GM23338 (cell line): ENCODE measurements at regions not wholly inside any gene's neighbourhood (a gene's known extent, or its start where the extent isn't known, plus 50 kb on each side); places are given as distances from the start of the nearest gene placed in this dataset.
"Not testable (repeated sequence)": the region's sequence is repeated elsewhere in the genome, so short reads cannot be mapped to it uniquely, and the experiment has no call there.

ENCODE experiments used
- ATAC-seq: fragments of 200-7000 bp; cut with Tn5 transposase; 3 replicates; pipeline ENCODE4 v1.9.1; 2020
- DNase-seq: peaks from one replicate; pipeline ENCODE4 v3.0.0-alpha.2; 2015; ENCODE audit warnings: low spot score
- H2AFZ ChIP-seq: fragments of 200-600 bp; sonication (generic); 2 replicates; pipeline ENCODE4 v1.8.0; 2016; ENCODE audit warnings: antibody characterized with exemption, mild to moderate bottlenecking, moderate library complexity
- H3F3A ChIP-seq: fragments of 200-600 bp; sonication (generic); replicated peaks from 2 replicates; pipeline ENCODE4 v1.8.0; 2017; ENCODE audit warnings: antibody characterized with exemption, mixed run types, low read depth
- H3K27ac ChIP-seq: fragments of 200-600 bp; sonication (generic); 2 replicates; pipeline ENCODE4 v1.6.1; 2016; ENCODE audit warnings: low read depth
- H3K27me3 ChIP-seq: fragments of 200-600 bp; sonication (generic); 2 replicates; pipeline ENCODE4 v1.8.0; 2016; ENCODE audit warnings: mild to moderate bottlenecking, mixed run types, moderate library complexity; ENCODE audit not compliant: insufficient read depth
- H3K36me3 ChIP-seq: fragments of 200-600 bp; sonication (generic); 2 replicates; pipeline ENCODE4 v1.8.0; 2016; ENCODE audit warnings: mild to moderate bottlenecking; ENCODE audit not compliant: insufficient read depth
- H3K4me1 ChIP-seq: fragments of 200-600 bp; sonication (generic); 2 replicates; pipeline ENCODE4 v1.8.0; 2016; ENCODE audit warnings: mild to moderate bottlenecking, moderate library complexity; ENCODE audit not compliant: insufficient read depth
- H3K4me2 ChIP-seq: fragments of 200-600 bp; sonication (generic); 2 replicates; pipeline ENCODE4 v1.7.1; 2017; ENCODE audit warnings: mixed run types
- H3K4me3 ChIP-seq: fragments of 200-600 bp; sonication (generic); 2 replicates; pipeline ENCODE4 v1.6.1; 2016; ENCODE audit warnings: mixed run types
- H3K79me2 ChIP-seq: fragments of 200-600 bp; sonication (generic); replicated peaks from 2 replicates; pipeline ENCODE4 v1.8.0; 2017; ENCODE audit warnings: mild to moderate bottlenecking; ENCODE audit not compliant: insufficient read depth
- H3K9me2 ChIP-seq: fragments of 200-600 bp; sonication (generic); 2 replicates; pipeline ENCODE4 v1.8.0; 2017; ENCODE audit not compliant: insufficient read depth
- H4K20me1 ChIP-seq: fragments of 200-600 bp; sonication (generic); replicated peaks from 2 replicates; pipeline ENCODE4 v1.8.0; 2017; ENCODE audit warnings: mild to moderate bottlenecking; ENCODE audit not compliant: insufficient read depth
- H3K27ac Mint-ChIP-seq: 2 replicates; pipeline ENCODE4 v1.8.0; 2020; ENCODE audit warnings: inconsistent platforms, mild to moderate bottlenecking, moderate library complexity, mixed read lengths
- H3K27me3 Mint-ChIP-seq: 3 replicates; pipeline ENCODE4 v1.8.0; 2022; ENCODE audit warnings: low read depth, mild to moderate bottlenecking, moderate library complexity, mixed read lengths, inconsistent platforms; ENCODE audit not compliant: insufficient read depth, poor library complexity
- H3K36me3 Mint-ChIP-seq: 3 replicates; pipeline ENCODE4 v1.8.0; 2021; ENCODE audit warnings: low read depth, mild to moderate bottlenecking, inconsistent platforms, moderate library complexity, mixed read lengths
- H3K4me1 Mint-ChIP-seq: 3 replicates; pipeline ENCODE4 v1.8.0; 2020; ENCODE audit warnings: mild to moderate bottlenecking, inconsistent platforms, mixed read lengths
- H3K4me3 Mint-ChIP-seq: 3 replicates; pipeline ENCODE4 v1.8.0; 2021; ENCODE audit warnings: moderate library complexity, mild to moderate bottlenecking, inconsistent platforms, mixed read lengths
- H3K9me3 Mint-ChIP-seq: 3 replicates; pipeline ENCODE4 v1.8.0; 2020; ENCODE audit warnings: moderate library complexity, mild to moderate bottlenecking, inconsistent platforms, mixed read lengths
- ETS1 ChIP-seq: IDR thresholded peaks from 2 replicates; pipeline ENCODE4 v1.6.1; 2016; ENCODE audit warnings: antibody characterized with exemption
- ZNF114 ChIP-seq: fragments of 250-450 bp; sonication (Bioruptor Pico); IDR thresholded peaks from 2 replicates; pipeline ENCODE4 v1.5.0; 2020; ENCODE audit warnings: mild to moderate bottlenecking, moderate library complexity
- TF ChIP-seq, protein P1 (sequence below): IDR thresholded peaks from one replicate; pipeline ENCODE4 v1.6.1; 2018; ENCODE audit warnings: antibody characterized with exemption; ENCODE audit not compliant: unreplicated experiment

GRCh38 chr20:30611239-30611984, 646.1 kb upstream of the DEFB115 start:
- Mint-ChIP-seq H3K4me3 (no peak overlapping the region), H3K27me3 (peaks cover 6% of the 10 kb centered on the region), H3K9me3 (peaks cover 23% of the 10 kb centered on the region), H3K4me1 (no peaks in the 10 kb centered on the region), H3K36me3 (no peaks in the 10 kb centered on the region), H3K27ac (no peak overlapping the region)
- H3K4me3 ChIP-seq = no peak overlapping the region
- H3K36me3 ChIP-seq = no peaks in the 10 kb centered on the region
- peak overlapping the region; percentile 7; the same call in 1 of the 2 replicates for H2AFZ ChIP-seq
- no peaks in the 10 kb centered on the region for H4K20me1 ChIP-seq
- no peaks in the 10 kb centered on the region for H3K4me1 ChIP-seq
- ATAC-seq = no peak
- no peak overlapping the region for H3K27ac ChIP-seq
- DNase-seq = no peak
- H3K9me2 ChIP-seq = no peaks in the 10 kb centered on the region
- no peaks in the 10 kb centered on the region for H3F3A ChIP-seq
- TF ChIP-seq ZNF114 (CRISPR knock-in tag) = no peak
- no peaks in the 10 kb centered on the region for H3K79me2 ChIP-seq
- no peak overlapping the region for H3K4me2 ChIP-seq
- no peaks in the 10 kb centered on the region for H3K27me3 ChIP-seq

DNA sequence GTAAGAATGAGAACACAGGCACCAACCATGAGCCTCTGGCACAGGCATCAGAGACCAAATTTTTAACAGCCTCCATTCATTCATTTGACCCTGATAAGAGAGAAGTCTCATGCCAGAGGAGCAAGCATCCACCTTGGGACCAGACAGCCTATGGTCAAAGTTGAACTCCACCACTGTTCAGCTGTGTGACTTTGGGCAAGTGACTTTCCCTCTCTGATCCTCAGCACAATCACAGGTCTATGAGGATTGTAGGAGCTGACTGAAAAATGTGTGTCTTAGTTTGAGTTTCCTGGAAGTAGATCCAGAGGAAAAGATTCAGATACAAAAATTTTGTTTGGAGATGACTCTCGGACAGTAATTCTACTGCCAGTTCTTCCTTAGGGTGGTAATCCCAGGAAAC, 645.1 kb upstream of the DEFB115 start:
- Histone ChIP-seq H4K20me1 (no peaks in the 10 kb centered on the region), H3K27ac (no peak overlapping the region), H2AFZ (no peak overlapping the region), H3K79me2 (no peaks in the 10 kb centered on the region), H3F3A (no peaks in the 10 kb centered on the region), H3K36me3 (no peaks in the 10 kb centered on the region), H3K4me1 (no peaks in the 10 kb centered on the region), H3K9me2 (no peaks in the 10 kb centered on the region), H3K4me3 (no peak overlapping the region), H3K27me3 (no peaks in the 10 kb centered on the region), H3K4me2 (no peak overlapping the region)
- Mint-ChIP-seq H3K36me3 (no peaks in the 10 kb centered on the region), H3K27ac (no peak overlapping the region), H3K4me1 (no peaks in the 10 kb centered on the region), H3K27me3 (peaks cover 7% of the 10 kb centered on the region), H3K4me3 (no peak overlapping the region), H3K9me3 (peaks cover 18% of the 10 kb centered on the region)
- DNase-seq (no peak), ATAC-seq (no peak)
- TF ChIP-seq ETS1 = no peak
- TF ChIP-seq, protein P1, sequence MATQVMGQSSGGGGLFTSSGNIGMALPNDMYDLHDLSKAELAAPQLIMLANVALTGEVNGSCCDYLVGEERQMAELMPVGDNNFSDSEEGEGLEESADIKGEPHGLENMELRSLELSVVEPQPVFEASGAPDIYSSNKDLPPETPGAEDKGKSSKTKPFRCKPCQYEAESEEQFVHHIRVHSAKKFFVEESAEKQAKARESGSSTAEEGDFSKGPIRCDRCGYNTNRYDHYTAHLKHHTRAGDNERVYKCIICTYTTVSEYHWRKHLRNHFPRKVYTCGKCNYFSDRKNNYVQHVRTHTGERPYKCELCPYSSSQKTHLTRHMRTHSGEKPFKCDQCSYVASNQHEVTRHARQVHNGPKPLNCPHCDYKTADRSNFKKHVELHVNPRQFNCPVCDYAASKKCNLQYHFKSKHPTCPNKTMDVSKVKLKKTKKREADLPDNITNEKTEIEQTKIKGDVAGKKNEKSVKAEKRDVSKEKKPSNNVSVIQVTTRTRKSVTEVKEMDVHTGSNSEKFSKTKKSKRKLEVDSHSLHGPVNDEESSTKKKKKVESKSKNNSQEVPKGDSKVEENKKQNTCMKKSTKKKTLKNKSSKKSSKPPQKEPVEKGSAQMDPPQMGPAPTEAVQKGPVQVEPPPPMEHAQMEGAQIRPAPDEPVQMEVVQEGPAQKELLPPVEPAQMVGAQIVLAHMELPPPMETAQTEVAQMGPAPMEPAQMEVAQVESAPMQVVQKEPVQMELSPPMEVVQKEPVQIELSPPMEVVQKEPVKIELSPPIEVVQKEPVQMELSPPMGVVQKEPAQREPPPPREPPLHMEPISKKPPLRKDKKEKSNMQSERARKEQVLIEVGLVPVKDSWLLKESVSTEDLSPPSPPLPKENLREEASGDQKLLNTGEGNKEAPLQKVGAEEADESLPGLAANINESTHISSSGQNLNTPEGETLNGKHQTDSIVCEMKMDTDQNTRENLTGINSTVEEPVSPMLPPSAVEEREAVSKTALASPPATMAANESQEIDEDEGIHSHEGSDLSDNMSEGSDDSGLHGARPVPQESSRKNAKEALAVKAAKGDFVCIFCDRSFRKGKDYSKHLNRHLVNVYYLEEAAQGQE = no peak

GRCh38 chr20:30621346-30621745, 636.1 kb upstream of the DEFB115 start:
- H3K4me3 ChIP-seq, H3K27ac ChIP-seq, H3K9me3 Mint-ChIP-seq, H3K27ac Mint-ChIP-seq, H3K4me1 ChIP-seq, H3K36me3 ChIP-seq, H3K27me3 Mint-ChIP-seq, H3K36me3 Mint-ChIP-seq, ATAC-seq, H3K79me2 ChIP-seq, DNase-seq, H3K4me3 Mint-ChIP-seq, H2AFZ ChIP-seq, H3F3A ChIP-seq, H3K4me2 ChIP-seq, H4K20me1 ChIP-seq, H3K27me3 ChIP-seq, H3K4me1 Mint-ChIP-seq, H3K9me2 ChIP-seq: not testable (repeated sequence)

GRCh38 chr20:30624310-30624709, 633.2 kb upstream of the DEFB115 start:
- not testable (repeated sequence) for H3K9me3 Mint-ChIP-seq, H3K27ac ChIP-seq, H3K4me3 ChIP-seq, H3K4me1 Mint-ChIP-seq, H3K36me3 ChIP-seq, H3K36me3 Mint-ChIP-seq, H3K27me3 Mint-ChIP-seq, H3K4me2 ChIP-seq, DNase-seq, H3K4me1 ChIP-seq, ATAC-seq, H3K79me2 ChIP-seq, H3K27me3 ChIP-seq, H2AFZ ChIP-seq, H3F3A ChIP-seq, H3K27ac Mint-ChIP-seq, H4K20me1 ChIP-seq, H3K9me2 ChIP-seq, H3K4me3 Mint-ChIP-seq

- H2AFZ ChIP-seq, H3K27ac Mint-ChIP-seq, H3K79me2 ChIP-seq, H3F3A ChIP-seq, H3K9me2 ChIP-seq, H4K20me1 ChIP-seq, H3K4me3 Mint-ChIP-seq, H3K4me3 ChIP-seq, H3K4me1 ChIP-seq, H3K4me2 ChIP-seq, ATAC-seq, H3K27me3 ChIP-seq, H3K4me1 Mint-ChIP-seq, H3K27me3 Mint-ChIP-seq, H3K27ac ChIP-seq, H3K36me3 ChIP-seq, DNase-seq: not testable (repeated sequence)
- Mint-ChIP-seq H3K36me3 (peaks cover 10% of the 10 kb centered on the region), H3K9me3 (peaks cover 34% of the 10 kb centered on the region)
These were observed 628.1 kb upstream of the DEFB115 start for GRCh38 chr20:30629376-30629775.
